Natural killer cell (primary cell): ENCODE measurements at regions not wholly inside any gene's neighbourhood (a gene's known extent, or its start where the extent isn't known, plus 50 kb on each side); places are given as distances from the start of the nearest gene placed in this dataset.

Experiments used
- ATAC-seq, 3 donors: fragments of 150-1000 bp in 2 of 3; fragments of 200-7000 bp in 1 of 3; cut with Tn5 transposase; 1 replicate in 1 of 3; 2 replicates in 2 of 3; pipeline ENCODE4 v1.10.0; 2021; ENCODE audit warnings: mild to moderate bottlenecking in 2 of 3, moderate library complexity in 2 of 3
- DNase-seq, 2 donors: peaks; one replicate each; pipeline versions ENCODE4 v3.0.0 to v3.0.0-alpha.2; 2013 to 2021; ENCODE audit warnings: mixed read lengths in 1 of 2
- H3K27ac ChIP-seq: one replicate; pipeline ENCODE4 v1.5.1; 2013; ENCODE audit warnings: mild to moderate bottlenecking, low read length
- H3K27me3 ChIP-seq: one replicate; pipeline ENCODE4 v1.6.1; 2013; ENCODE audit warnings: low read length; ENCODE audit not compliant: control insufficient read depth, insufficient read depth
- H3K36me3 ChIP-seq: one replicate; pipeline ENCODE4 v1.6.1; 2013; ENCODE audit warnings: low read length; ENCODE audit not compliant: control insufficient read depth, insufficient read depth
- H3K4me1 ChIP-seq: one replicate; pipeline ENCODE4 v1.6.1; 2013; ENCODE audit warnings: low read length; ENCODE audit not compliant: control insufficient read depth, insufficient read depth
- H3K4me3 ChIP-seq: one replicate; pipeline ENCODE4 v1.5.1; 2013; ENCODE audit warnings: low read length
- H3K9me3 ChIP-seq: one replicate; pipeline ENCODE4 v1.6.1; 2013; ENCODE audit warnings: low read length; ENCODE audit not compliant: control insufficient read depth, insufficient read depth
- H3K27ac Mint-ChIP-seq, 2 donors: one replicate each; pipeline ENCODE4 v1.8.0; 2022; ENCODE audit warnings: mild to moderate bottlenecking in 2 of 2, mixed read lengths in 2 of 2, moderate library complexity in 1 of 2
- H3K27me3 Mint-ChIP-seq, 2 donors: one replicate each; pipeline ENCODE4 v1.8.0; 2022; ENCODE audit warnings: low read depth in 2 of 2, mixed read lengths in 2 of 2
- H3K36me3 Mint-ChIP-seq: one replicate; pipeline ENCODE4 v1.8.0; 2022; ENCODE audit warnings: mixed read lengths
- H3K4me1 Mint-ChIP-seq, 2 donors: one replicate each; pipeline ENCODE4 v1.8.0; 2022; ENCODE audit warnings: mixed read lengths in 2 of 2
- H3K4me3 Mint-ChIP-seq: one replicate; pipeline ENCODE4 v1.8.0; 2022; ENCODE audit warnings: mild to moderate bottlenecking, moderate library complexity, mixed read lengths
- H3K9me3 Mint-ChIP-seq, 2 donors: one replicate each; pipeline ENCODE4 v1.8.0; 2022; ENCODE audit warnings: mixed read lengths in 2 of 2
- CTCF ChIP-seq: fragments of 200-600 bp; IDR thresholded peaks from one replicate; pipeline ENCODE4 v1.8.0; 2022; ENCODE audit warnings: antibody characterized with exemption
- WGBS: methylation state at CpG from one replicate; pipeline ENCODE4 v1.1.7; 2013; ENCODE audit warnings: missing lambda C conversion rate; ENCODE audit not compliant: insufficient coverage; 5-methylcytosine and 5-hydroxymethylcytosine counted together
- intact Hi-C: fragments of 100-400 bp; cut with micrococcal nuclease; formaldehyde crosslinking; loops from one replicate; pipeline ENCODE4 v1.14.2; 2022

GRCh38 chr17:33802349-33803198 lies 452.5 kb upstream of the CCL2 start:
- DNase-seq, result no peak
- no peaks in the 10 kb centered on the region for H3K9me3 ChIP-seq
- ATAC-seq, result no peak
- intact Hi-C loops, result no loop called here
- TF ChIP-seq CTCF, result no peak
- no peak overlapping the region for H3K27ac Mint-ChIP-seq
- H3K4me3 Mint-ChIP-seq, result no peak overlapping the region
- no peaks in the 10 kb centered on the region for H3K36me3 ChIP-seq
- H3K9me3 Mint-ChIP-seq, result no peaks in the 10 kb centered on the region
- H3K27me3 Mint-ChIP-seq, result peaks cover 34 to 50% of the 10 kb centered on the region in 2 donors
- no peaks in the 10 kb centered on the region for H3K36me3 Mint-ChIP-seq
- 89% methylated on average over 10 of the region's 10 CpGs for WGBS
- H3K27me3 ChIP-seq, result no peaks in the 10 kb centered on the region
- no peaks in the 10 kb centered on the region for H3K4me1 ChIP-seq
- no peaks in the 10 kb centered on the region for H3K4me1 Mint-ChIP-seq
- no peak overlapping the region for H3K27ac ChIP-seq
- no peak overlapping the region for H3K4me3 ChIP-seq

DNA sequence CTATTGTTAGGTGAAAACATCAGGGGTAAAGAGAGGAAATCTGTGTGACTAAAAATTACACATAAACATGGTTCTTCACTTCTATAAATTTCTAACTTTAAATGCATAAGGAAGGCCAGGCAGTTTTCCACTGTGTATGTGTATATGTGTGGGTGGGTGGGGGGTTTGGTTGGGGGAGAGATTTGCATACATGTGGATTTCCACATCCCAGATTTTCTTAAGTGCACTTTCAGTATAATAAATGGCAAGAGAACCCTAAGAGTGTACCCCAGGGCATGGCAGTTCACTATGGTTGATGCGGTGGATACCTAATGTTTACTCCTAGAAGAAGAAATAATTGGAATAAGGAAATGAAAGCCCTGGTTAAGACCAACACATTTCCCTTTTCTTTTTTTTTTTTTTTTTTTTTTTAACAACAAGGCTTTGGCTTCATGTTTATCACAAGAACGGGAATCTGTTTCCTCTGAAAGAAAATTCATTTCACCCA lies 451.8 kb upstream of the CCL2 start:
- no peak for TF ChIP-seq CTCF
- intact Hi-C loops, result no loop called here
- no peaks in the 10 kb centered on the region for H3K9me3 Mint-ChIP-seq
- no peak for ATAC-seq
- no peaks in the 10 kb centered on the region for H3K4me1 ChIP-seq
- no peaks in the 10 kb centered on the region for H3K27me3 ChIP-seq
- H3K27ac ChIP-seq, result no peak overlapping the region
- H3K4me3 Mint-ChIP-seq, result no peak overlapping the region
- no peak for DNase-seq
- H3K9me3 ChIP-seq, result no peaks in the 10 kb centered on the region
- H3K36me3 Mint-ChIP-seq, result no peaks in the 10 kb centered on the region
- no peak overlapping the region for H3K4me3 ChIP-seq
- WGBS, result 17% methylated on average over 2 of the region's 2 CpGs
- H3K27me3 Mint-ChIP-seq, result peaks cover 30 to 50% of the 10 kb centered on the region in 2 donors
- H3K27ac Mint-ChIP-seq, result no peak overlapping the region
- H3K4me1 Mint-ChIP-seq, result no peaks in the 10 kb centered on the region
- H3K36me3 ChIP-seq, result no peaks in the 10 kb centered on the region

GRCh38 chr17:33803686-33804085 lies 451.4 kb upstream of the CCL2 start:
- DNase-seq (no peak), ATAC-seq (no peak)
- H3K9me3 ChIP-seq, result no peaks in the 10 kb centered on the region
- Mint-ChIP-seq H3K27me3 (peaks cover 30 to 50% of the 10 kb centered on the region in 2 donors), H3K36me3 (no peaks in the 10 kb centered on the region), H3K4me3 (no peak overlapping the region), H3K4me1 (no peaks in the 10 kb centered on the region), H3K9me3 (no peaks in the 10 kb centered on the region), H3K27ac (no peak overlapping the region)
- no peak overlapping the region for H3K4me3 ChIP-seq
- no peaks in the 10 kb centered on the region for H3K36me3 ChIP-seq
- no peak overlapping the region for H3K27ac ChIP-seq
- 0% methylated on average over 1 of the region's 2 CpGs for WGBS
- intact Hi-C loops, result no loop called here
- no peaks in the 10 kb centered on the region for H3K4me1 ChIP-seq
- H3K27me3 ChIP-seq, result no peaks in the 10 kb centered on the region
- TF ChIP-seq CTCF, result no peak
